ENCODE measurements at regions not wholly inside any gene's neighbourhood (a gene's known extent, or its start where the extent isn't known, plus 50 kb on each side); places are given as distances from the start of the nearest gene placed in this dataset.

GRCh38 chr2:37425408-37425807, 81.0 kb downstream of the QPCT start:
- DNase-seq (ENCODE audit: low read depth in 3 of 3, low spot score in 1 of 3): no peak

DNA sequence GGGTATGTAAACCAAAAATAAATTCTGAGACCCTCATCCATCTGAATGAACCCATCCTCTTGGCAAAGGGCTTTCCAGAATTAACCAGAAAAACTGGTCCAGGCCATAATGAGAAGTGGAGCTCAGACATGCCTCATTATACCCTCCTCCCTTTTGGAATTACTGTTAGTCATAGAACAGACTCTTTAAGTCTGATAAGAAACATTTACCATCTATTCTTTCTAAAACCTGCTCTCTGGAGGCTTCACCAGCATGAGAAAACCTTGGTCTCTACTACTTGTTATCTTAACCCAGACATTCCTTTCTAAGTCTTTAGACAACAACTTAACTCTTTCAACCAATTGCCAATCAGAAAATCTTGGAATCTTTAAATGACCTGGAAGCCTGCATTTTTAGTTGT, 82.8 kb downstream of the QPCT start:
- DNase-seq (ENCODE audit: low read depth in 3 of 3, low spot score in 1 of 3): no peak

- DNase-seq (ENCODE audit: low read depth in 3 of 3, low spot score in 1 of 3): no peak
Observed at GRCh38 chr2:37436323-37436722, 91.9 kb downstream of the QPCT start.

DNA sequence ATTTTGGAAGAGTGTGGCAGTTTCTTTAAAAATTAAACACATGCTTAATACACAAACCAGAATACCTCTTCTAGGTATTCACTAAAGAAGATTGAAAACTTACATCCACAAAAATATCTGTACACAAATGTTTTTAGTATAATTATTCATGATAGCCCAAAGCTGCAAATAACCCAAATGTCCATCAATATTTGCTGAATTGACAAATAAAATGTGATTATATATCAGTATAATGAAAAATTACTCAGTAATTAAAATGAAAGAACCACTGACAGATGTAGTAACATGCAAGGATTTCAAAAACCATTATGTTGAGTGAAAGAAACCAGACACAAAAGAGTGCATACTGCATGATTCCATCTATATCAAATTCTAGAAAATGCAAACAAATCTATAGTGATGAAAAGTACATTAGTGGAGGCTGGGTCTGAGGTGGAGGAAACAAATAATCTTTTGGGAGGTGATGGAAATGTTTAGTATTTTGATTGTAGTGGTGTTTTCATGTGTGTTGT, 94.8 kb downstream of the QPCT start:
- DNase-seq (ENCODE audit: low read depth in 3 of 3, low spot score in 1 of 3): no peak

DNA sequence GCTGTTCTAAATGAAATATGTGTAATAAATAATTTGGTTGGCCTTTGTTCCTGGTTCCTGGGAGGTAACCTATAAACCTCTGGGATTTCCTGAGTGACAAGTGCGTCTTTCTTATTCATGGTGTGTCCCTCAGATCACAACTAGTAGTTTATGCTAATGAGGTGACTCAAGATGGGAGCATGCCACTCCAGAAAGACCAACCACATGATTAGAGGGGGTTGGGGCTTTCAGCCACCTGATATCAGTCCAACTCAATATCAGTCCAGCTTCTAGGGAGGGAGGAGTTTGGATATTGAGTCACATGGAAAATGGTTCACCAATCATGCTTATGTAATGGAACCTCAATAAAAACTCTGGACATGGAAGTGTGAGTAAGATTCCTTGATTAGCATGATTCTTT, 96.6 kb downstream of the QPCT start:
- no peak for DNase-seq (ENCODE audit: low read depth in 3 of 3, low spot score in 1 of 3)

GRCh38 chr2:37443082-37443481, 98.7 kb downstream of the QPCT start:
- no peak for DNase-seq (ENCODE audit: low read depth in 3 of 3, low spot score in 1 of 3)

DNA sequence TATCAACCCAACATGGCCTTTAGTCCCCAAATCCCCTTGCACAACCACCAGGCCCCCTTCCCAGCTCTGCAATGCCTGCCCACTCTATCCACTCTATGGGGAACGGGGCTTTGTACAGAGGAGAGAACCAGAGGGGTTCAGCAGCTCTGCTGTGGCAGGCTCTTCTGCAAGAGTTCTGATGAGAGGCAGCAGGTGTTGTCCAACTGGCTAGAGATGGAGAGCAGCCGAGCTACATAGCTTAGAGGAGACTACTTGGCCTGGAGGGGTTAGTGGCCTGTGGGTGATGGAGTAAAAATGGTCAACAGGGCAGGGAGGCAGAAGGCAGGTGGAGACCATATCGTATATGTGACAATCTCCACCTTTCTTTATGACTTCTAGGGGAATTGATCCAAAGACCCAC, 103.0 kb downstream of the QPCT start:
- no peak for DNase-seq (ENCODE audit: low read depth in 3 of 3, low spot score in 1 of 3)

DNA sequence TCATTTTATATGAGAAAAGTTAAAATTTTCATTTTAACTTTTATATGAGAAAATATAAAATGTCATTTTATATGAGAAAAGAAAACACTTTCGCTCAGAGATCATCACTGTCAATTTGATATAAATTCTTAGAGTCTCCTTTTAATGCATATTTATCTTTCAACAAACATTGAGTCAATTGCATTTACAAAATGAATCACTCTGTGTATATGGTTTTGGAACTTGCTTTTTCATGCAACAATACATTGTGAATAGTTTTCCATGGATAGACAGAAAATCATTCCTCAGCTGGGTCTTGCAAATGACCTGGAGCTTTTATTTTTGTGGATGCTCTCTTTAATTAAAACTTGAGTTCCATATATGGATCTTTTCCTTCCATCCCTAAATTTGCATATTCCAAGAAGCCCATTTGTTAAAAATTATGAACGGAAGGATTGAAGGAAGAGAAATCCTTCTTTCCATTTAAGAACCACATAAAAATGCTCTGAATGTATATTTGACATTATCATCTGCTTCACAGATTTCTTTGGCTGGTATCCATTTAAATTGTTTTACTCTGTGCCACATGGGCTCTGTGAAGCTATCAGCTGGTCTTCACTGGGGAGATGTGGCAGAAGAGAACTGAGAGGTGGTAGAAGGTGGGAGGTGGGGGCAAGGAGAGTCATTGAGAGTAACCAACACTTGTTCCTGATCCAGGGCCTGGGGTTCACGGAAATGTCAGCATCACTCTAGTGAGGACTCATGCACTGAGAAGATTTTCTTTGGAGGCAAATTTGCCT, 104.1 kb downstream of the QPCT start:
- DNase-seq (ENCODE audit: low read depth in 3 of 3, low spot score in 1 of 3): no peak

- no peak for DNase-seq (ENCODE audit: low read depth in 3 of 3, low spot score in 1 of 3)
Observed at GRCh38 chr2:37449761-37450296, 105.4 kb downstream of the QPCT start.

DNA sequence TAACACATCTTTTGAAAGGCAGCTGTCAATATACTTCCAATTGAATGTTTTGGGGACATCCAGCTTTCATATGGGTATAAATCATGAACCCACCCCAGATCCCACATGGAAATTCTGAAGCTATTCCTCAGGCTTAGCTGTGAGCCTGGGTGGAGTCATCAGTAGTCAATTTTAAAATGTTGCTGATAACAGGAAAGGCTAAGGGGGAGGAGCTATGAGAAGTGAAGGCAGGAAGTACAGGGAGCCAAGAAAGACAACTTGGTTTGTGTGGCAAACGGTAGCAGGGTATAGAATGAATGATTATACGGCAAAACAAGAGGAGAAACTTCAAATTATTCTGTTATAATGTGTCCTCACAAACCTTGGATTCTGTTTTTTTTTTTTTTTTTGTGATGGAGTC, 108.6 kb downstream of the QPCT start:
- no peak for DNase-seq (ENCODE audit: low read depth in 3 of 3, low spot score in 1 of 3)

GRCh38 chr2:37454851-37455762, 110.7 kb downstream of the QPCT start:
- no peak for DNase-seq (ENCODE audit: low read depth in 3 of 3, low spot score in 1 of 3)

DNA sequence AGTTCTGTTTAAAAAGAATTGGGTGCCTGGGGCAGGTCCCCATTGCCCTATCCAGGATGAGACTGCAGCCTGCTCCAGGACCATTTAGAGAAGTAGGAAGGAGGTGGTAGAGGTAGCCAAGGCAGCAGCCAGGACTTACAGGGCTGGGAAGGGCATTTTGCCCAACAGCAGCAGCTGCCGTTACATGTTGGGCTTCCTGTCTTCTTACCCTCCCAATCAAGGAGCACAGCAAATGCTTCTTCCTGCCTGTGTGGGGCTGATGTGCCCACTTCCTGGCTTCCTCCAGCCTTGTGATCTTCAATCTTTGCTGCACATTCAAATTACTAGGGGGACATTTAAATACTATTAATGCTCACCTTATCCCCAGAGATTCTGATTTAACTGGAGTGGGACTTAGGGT, 112.0 kb downstream of the QPCT start:
- peak in 2 of 3 donors; percentile 2 to 9 for DNase-seq (ENCODE audit: low read depth in 3 of 3, low spot score in 1 of 3)

- DNase-seq (ENCODE audit: low read depth in 3 of 3, low spot score in 1 of 3): no peak
Observed at GRCh38 chr2:37457401-37457901, 113.0 kb downstream of the QPCT start.

GRCh38 chr2:37458133-37458532, 113.7 kb downstream of the QPCT start:
- DNase-seq (ENCODE audit: low read depth in 3 of 3, low spot score in 1 of 3): no peak

GRCh38 chr2:37459095-37459981, 114.9 kb downstream of the QPCT start:
- DNase-seq (ENCODE audit: low read depth in 3 of 3, low spot score in 1 of 3): no peak

GRCh38 chr2:37460896-37461229, 116.4 kb downstream of the QPCT start:
- DNase-seq (ENCODE audit: low read depth in 3 of 3, low spot score in 1 of 3): no peak

DNA sequence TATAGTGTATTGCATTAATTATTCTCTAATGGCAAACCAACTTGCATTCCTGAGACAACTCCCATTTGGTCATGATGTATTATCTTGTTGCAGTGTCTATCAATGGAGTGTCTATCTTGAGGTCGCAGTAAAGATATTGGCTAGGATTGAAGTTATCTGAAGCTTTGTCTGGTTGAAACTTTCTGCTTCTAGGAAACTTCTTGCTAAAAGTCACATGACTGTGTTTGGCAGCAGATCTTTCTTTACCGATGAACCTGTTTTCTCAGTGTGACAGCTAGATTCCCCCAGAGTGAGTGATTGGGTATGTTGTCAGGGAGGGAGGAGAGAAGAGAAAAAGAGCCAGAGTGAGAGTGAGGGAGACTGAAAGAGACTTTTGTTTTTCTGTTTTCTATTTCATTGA, 119.6 kb downstream of the QPCT start:
- DNase-seq (ENCODE audit: low read depth in 3 of 3, low spot score in 1 of 3): no peak

GRCh38 chr2:37466533-37467222, 122.2 kb downstream of the QPCT start:
- DNase-seq (ENCODE audit: low read depth in 3 of 3, low spot score in 1 of 3): no peak

DNA sequence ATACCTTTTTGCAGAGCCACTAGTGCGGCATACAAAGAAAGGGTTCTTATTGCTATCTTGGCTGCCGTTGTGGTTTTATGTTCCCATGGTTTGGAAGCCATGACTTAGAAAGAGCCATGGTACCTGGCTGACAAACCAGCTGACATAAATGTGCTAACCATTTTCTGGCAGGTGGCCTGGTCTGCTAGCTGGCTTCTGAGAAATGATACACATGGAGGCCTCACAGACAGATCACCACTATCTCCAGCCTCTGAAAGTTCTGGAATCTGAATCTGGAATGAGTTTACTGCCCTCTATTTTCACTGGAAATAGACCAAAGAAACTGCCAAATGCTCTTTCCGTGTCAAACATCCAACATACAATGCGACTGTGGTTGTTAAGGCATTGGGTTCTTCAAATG, 123.7 kb downstream of the QPCT start:
- no peak for DNase-seq (ENCODE audit: low read depth in 3 of 3, low spot score in 1 of 3)

DNA sequence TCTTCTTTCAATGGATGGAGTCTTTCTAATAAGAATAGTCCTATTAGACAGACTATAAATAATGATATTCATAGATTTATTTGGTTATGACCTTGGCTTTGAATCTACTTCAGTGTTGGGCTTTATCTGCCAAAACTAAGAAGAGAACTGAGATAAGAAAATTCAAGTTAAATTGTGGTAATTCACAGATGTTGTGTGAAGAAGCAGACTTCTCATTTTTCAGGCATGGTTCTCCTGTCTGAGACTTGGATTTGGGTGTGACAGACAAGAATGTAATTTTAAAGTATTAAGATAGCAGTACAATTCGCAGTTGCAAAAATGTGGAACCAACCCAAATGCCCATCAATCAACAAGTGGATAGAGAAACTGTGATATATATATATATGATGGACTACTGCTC, 124.7 kb downstream of the QPCT start:
- DNase-seq (ENCODE audit: low read depth in 3 of 3, low spot score in 1 of 3): no peak
